ENCODE measurements at regions not wholly inside any gene's neighbourhood (a gene's known extent, or its start where the extent isn't known, plus 50 kb on each side); places are given as distances from the start of the nearest gene placed in this dataset.

- DNase-seq (ENCODE audit: low read depth, low spot score) (no peak), FAIRE-seq (no peak)
- H3K9me3 ChIP-seq (replicated peaks; ENCODE audit: control insufficient read depth, insufficient read depth, low read length) = no peaks in the 10 kb centered on the region
- dilution Hi-C loops (cut with MboI; ENCODE audit: extremely low pct_ligation_motif_present, low sequenced_read_pairs) (no loop called here), intact Hi-C loops (cut with micrococcal nuclease) (no loop called here)
- no peaks in the 10 kb centered on the region for H3K27me3 ChIP-seq (ENCODE audit: control insufficient read depth in 2 of 2, insufficient read depth in 2 of 2, low read length in 2 of 2)
- no peaks in the 10 kb centered on the region for H3K4me1 ChIP-seq (ENCODE audit: control insufficient read depth, extremely low read depth, insufficient read depth, low read length)
- no peak overlapping the region for H3K4me2 ChIP-seq (ENCODE audit: insufficient read depth, low read length)
- no peaks in the 10 kb centered on the region for H3K79me2 ChIP-seq (ENCODE audit: control insufficient read depth, insufficient read depth, low read length)
- TF ChIP-seq FOS (IDR thresholded peaks at IDR 0.05; ENCODE audit: borderline replicate concordance, insufficient read depth, low read length) = no peak
- TF ChIP-seq MYC (IDR thresholded peaks at IDR 0.05; ENCODE audit: low read depth, low read length) = no peak
- TF ChIP-seq POLR2AphosphoS5 (IDR thresholded peaks at IDR 0.05; ENCODE audit: insufficient read depth, low read depth, low read length) = no peak
- no peak for TF ChIP-seq CTCF (IDR thresholded peaks at IDR 0.05; ENCODE audit: extremely low read depth in 1 of 2, insufficient read depth in 1 of 2, low read depth in 1 of 2, low read length in 2 of 2)
- TF ChIP-seq, protein P1, sequence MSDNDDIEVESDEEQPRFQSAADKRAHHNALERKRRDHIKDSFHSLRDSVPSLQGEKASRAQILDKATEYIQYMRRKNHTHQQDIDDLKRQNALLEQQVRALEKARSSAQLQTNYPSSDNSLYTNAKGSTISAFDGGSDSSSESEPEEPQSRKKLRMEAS (IDR thresholded peaks at IDR 0.05; ENCODE audit: insufficient read depth, insufficient read length) = no peak
- TF ChIP-seq GATA2 (IDR thresholded peaks at IDR 0.05; ENCODE audit: insufficient read depth, insufficient read length, low read depth, low read length) = no peak
- no peak for TF ChIP-seq POLR2A (IDR thresholded peaks at IDR 0.05; ENCODE audit: low read depth, low read length)
- TF ChIP-seq EZH2 (IDR thresholded peaks at IDR 0.05; ENCODE audit: borderline replicate concordance, low read depth, low read length, severe bottlenecking) = no peak
- no peak for TF ChIP-seq JUN (IDR thresholded peaks at IDR 0.05; ENCODE audit: borderline replicate concordance, insufficient read depth, insufficient read length, low read depth)
- H3K4me3 ChIP-seq (replicated peaks in 1 of 3; ENCODE audit: insufficient read depth in 1 of 3, low read depth in 1 of 3, low read length in 3 of 3) = no peak overlapping the region
- POLR2A ChIA-PET = no interaction called here
- no peak overlapping the region for H2AFZ ChIP-seq (ENCODE audit: low read depth, low read length)
- no peaks in the 10 kb centered on the region for H3K36me3 ChIP-seq (ENCODE audit: control insufficient read depth in 2 of 2, extremely low read depth in 1 of 2, insufficient read depth in 2 of 2, low read length in 2 of 2)
- H4K20me1 ChIP-seq (replicated peaks; ENCODE audit: control insufficient read depth, extremely low read depth, insufficient read depth, low read length) = no peaks in the 10 kb centered on the region
- H3K9ac ChIP-seq (replicated peaks; ENCODE audit: extremely low read depth, insufficient read depth, low read length) = no peak overlapping the region
- BruUV-seq (replicated peaks) = no TSS peak
- no peaks in the 10 kb centered on the region for H3K9me1 ChIP-seq (replicated peaks; ENCODE audit: control insufficient read depth, extremely low read depth, insufficient read depth, low read length)
- CTCF ChIA-PET = no interaction called here
- no peak overlapping the region for H3K27ac ChIP-seq (ENCODE audit: insufficient read depth, low read depth, low read length)
Observed at GRCh38 chr1:87203904-87204303, 124.8 kb upstream of the LMO4 start.
